UCSD-AML1 (cell line): ENCODE measurements at regions not wholly inside any gene's neighbourhood (a gene's known extent, or its start where the extent isn't known, plus 50 kb on each side); places are given as distances from the start of the nearest gene placed in this dataset.
"Not testable (repeated sequence)": the region's sequence is repeated elsewhere in the genome, so short reads cannot be mapped to it uniquely, and the experiment has no call there.

Experiments
- DNase-seq: peaks from one replicate; lab custom pipeline; 2025; ENCODE audit not compliant: unreplicated experiment; lab: John Stamatoyannopoulos, UW

DNA sequence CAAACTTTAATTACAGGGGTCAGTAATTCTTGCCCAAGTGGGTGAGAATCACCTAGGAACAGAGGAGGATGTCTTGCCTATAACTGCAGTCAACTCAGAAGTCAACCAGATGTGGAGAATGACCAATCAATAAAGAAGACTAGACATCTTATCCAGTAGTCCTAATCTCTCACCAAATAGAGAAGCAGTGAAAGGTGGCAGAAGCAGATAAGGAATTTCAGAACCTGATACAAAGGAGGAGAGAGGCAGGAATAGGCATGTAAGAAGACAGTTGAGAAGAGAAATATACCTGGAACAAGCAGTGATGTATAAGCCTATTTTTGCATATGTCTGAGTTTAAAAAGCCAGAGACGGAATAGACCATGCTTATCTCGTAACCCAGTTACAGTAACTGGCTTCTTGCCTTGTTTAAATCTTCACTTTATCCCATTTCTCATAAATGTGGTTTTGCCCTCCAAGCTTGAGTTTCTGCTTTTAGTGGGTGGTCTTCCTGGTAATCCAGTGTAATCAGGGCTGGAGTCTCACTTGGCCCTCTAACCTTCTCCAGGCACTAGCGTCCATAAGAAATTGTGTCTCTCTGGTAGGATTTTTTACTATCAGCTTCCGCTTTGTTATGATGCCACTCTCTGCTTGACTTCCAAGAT is 401.0 kb downstream of the SUCLG1 start:
- no peak for DNase-seq

DNA sequence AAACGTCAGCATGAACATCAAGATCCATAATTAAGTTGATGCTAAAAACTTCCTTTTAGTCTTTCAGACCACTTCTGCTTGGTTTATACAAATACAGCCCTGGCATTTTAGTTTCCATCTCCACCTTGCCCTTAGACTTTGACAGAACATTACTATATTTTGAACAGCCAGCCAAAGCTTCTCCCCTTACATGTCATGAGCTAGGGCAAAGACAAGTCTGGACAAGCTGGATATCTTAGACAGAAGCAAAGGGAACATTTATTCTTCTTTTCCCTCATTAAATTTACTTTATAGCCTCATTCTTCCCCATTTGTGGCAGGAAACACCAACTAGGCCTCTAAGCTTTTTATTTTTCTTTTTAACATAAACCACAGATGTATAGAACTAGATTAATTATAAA is 403.3 kb downstream of the SUCLG1 start:
- no peak for DNase-seq

DNA sequence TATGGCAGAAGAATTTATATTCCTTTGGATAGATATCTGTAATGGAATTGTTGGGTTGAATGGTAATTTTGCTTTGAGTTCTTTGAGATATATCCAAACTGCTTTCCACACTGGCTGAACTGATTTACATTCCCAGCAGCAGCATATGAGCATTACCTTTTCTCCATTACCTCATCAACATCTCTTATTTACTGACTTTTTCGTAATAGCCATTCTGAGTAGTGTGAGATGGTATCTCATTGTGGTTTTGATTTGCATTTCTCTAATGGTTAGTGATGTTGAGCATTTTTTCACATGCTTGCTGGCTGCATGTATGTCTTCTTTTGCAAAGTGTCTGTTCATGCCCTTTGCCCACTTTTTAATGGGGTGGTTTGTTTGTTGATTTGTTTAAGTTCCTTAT is 404.5 kb downstream of the SUCLG1 start:
- not testable (repeated sequence) for DNase-seq

DNA sequence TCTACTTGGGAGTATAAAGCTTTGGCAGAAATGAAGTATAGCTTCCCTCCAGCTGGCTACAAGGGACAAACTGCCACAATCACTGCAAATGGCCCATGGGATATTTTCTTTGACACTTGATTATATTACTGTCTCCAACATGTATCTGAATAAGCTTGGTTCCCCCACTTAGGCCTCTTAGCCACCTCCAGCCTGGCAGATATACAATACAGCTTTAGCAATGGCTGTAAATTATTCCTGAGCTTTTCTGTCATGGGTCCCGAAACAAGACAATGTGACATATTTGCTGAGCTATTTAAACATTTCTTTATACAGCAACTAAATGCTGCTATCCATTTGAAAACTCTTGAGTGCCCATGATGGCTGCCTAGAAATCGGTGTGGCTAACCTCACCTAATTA is 406.2 kb downstream of the SUCLG1 start:
- DNase-seq: no peak

DNA sequence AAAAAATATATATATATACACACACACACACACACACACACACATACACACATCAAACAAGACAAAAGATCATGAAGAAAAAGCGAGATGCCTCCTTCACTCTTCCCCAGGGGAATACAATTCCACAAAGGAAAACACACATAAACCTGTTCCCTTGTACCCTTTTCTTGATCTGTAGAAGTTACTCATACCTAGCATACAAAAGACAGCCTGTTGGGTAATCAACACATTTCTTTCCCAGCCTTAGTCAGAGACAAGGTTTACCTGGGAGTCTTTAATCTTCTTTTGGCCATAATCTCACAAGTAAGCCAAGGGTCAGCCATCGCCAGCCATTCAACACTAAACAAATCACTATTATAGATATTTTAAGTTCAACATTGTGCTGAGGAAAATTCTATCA is 407.0 kb downstream of the SUCLG1 start:
- DNase-seq: no peak

DNA sequence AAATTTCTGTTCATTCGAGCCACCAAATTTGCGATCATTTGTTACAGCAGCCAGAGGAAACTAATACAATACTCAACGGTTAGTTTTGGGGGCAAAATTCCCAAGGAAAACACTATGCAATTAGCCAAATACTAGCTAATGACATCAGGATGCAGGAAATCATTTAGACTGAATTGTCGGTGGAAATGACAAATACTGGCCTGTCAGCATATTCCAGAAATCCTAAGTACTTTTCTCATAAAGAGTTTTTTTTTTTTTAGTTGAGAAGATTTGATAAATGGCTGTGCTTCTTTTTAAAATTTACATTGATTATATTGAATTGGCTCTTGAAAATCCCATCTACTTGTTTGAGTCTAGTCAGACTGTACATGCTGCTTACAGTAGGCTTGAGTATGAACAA is 410.1 kb downstream of the SUCLG1 start:
- no peak for DNase-seq

DNA sequence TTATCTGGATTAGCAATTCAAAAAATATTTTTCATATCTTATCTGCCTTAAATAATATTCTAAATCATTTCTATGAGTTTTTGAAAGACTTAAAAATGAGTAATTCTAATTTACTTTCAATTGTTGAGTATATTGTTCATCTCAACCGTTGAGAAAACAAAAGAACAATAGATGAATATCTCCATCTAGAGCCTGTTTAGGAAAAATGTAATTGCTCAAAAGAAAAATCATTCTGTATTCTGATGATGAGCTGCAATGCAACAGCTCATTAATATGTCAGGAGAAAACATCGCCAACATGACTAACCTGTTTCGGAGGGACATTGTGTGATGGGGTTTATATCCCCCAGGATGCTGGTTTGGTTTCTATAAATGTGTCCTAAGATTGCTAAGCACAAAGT is 417.6 kb downstream of the SUCLG1 start:
- DNase-seq: no peak

DNA sequence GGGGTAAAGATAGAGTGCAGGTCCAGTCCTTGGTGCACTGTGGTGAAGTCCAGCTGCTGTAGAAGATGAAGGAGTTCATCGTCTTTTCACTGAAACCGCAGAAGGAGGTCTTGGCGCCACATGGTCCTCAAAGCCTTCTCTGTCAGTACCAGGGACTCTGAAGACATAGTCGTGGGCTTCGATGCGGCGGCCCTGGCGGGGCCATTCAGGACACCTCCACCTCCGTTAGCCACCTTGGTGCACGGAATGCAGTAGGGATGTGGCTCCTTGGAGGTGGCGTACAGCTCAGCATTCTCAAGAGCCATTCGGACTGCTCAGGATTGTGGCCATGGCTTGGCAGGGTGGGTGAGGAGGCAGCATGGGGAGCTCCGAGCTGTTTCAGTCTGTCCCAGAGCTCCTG is 418.8 kb downstream of the SUCLG1 start:
- no peak for DNase-seq

DNA sequence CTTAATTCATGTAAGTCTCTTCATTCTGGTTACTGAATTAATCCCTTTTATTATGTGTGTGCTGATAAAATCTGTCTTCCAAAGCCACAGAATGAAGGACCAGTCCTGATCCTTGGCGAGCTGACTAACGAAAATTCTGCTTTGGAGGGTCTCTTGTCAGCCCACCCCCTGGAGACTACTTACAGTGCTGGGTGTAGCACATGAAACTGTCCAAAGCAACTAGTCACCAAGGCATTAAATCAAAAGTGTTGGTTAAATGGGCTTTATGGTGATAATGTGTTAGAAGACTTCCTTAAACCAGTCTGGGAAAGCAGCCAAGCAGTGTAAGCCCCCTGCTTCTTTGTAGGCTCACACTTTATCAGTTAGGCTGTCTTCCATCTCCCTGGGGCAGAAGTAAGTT is 420.2 kb downstream of the SUCLG1 start:
- DNase-seq: no peak

DNA sequence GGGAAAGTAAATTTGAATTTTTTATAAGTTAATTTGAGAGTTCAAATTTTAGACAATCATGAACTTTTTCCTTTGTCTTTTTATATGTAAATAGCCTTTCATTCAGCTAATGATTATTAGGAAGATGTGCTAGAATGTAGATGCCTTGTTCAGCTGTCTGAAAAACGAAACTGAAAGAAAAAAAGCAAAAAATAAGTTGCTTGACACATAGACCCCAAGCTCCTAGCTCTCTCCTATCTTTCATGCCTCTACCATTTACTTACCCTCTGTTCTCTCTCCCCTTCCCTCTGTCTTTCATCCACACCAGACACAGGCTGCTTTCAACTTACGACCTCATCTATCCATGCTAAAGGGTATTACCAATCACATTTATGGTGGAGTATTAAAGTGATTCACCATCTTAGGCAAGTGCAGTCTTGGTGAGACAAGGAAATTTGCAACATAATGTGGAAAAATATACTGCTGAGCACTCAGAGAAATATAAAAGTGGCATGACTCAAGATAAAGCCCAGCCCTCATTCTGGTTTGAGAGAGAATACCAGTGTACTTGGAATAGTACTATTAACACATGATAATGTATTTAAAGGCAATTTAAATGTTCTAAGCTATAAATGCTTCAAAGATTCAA is 425.6 kb downstream of the SUCLG1 start:
- no peak for DNase-seq

DNA sequence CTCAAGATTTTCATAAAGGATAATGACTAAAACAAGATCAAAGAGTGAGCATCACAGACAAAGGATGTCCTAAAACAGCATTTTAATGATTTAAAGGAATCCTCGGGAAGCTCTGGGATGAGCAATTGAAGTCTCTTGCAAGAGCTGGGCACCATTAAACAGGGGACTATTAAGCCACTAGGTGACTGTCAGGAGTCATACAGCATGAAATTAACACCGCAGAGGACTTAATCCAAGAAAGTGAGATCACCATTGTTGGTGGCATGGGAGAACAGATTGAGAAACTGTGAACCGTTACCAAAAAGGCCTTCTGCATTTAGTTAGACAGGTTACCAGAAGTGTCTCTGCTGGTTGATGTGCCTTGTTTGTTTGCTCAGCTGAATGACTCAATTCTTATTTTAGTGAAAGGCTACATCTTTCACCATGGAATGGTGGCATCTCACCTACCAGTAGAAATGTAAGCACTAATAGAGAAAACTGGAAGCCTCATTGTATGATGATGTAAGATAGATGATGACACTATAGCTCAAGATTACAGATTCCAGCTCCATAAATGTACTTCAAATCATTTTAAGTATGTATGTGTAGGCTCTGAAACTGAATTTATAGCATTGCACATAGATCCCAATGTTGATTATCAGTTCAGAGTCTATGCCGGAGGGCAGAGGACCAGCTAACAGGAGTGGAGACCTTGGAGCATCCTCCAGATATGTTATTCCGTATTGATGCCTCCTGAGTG is 427.6 kb downstream of the SUCLG1 start:
- no peak for DNase-seq

DNA sequence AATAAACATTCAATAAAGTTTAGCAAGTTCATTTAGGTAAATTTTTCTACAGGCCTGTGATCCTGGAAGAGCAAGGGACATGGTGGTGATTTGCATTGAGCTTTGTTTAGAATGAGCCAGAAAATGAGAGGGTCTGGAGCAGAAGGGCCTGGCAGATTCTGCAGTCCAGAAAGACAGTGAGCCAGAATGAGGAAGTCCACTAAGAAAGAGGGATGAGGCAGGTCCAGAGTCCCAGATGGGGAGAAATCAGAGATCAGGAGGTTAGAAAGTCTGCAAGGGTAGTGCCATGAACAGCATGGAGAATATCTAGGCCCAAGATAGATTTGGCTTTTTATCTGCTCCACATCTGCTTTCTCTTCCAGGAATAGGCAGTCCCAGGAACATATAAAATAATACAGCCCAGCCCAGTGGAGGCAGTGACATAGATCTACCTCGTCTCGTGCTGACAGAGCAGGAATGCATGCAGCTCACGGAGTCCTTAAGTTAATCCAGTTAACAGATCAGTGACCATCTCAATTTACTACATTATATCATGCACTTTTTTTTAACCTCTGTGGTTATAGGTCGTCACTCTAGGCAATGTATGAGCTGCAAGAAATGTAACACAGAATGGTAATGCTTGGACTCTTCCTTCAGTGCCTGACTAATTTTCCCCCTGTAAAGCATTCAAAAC is 429.0 kb downstream of the SUCLG1 start:
- no peak for DNase-seq

DNA sequence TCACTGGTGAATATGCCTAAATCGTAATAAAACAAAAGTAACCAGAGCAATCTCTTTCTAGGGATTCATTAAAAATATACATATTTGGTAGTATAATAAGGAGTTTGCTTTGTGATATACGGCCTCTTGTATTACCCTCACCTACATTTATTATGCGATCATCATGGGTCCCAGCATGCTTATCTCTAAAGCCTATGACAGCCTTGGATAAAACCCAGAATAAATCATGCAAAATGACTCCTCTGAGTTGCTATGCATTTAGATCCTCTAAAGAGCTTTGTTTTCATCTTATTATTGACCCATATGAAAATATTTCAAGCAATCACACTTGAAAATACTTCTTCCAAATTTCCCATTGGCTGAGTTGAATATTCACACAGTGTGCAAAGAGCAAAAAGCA is 432.3 kb downstream of the SUCLG1 start:
- no peak for DNase-seq

DNA sequence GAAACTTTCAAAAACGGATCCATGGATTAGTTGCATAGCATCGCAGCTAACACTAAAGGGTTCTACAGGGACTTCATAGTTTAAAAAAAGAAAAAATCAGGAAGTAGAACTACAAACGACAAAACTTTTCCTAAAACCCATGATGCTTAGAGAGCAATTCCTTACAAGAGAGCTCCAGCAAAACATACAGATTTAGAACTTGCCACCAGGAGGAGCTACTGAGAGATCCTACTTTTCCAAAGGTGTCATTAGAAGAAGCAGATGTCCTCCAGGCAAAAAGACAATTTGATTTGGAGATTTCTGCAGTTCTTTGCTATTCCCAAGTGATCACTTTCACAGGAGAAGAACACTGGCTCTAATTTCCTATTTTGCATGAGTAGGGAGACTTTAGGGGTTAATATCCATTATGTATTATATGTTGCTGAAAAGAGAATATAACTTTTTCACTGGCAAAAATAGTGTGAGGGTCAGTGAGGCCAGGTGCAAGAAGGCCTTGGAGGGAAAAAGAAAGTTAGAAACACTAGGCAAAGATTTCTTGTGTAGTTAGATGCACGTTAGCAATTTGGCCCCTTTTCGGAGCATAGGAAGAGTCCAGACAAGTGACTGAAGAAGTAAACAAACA is 436.2 kb downstream of the SUCLG1 start:
- DNase-seq: no peak

DNA sequence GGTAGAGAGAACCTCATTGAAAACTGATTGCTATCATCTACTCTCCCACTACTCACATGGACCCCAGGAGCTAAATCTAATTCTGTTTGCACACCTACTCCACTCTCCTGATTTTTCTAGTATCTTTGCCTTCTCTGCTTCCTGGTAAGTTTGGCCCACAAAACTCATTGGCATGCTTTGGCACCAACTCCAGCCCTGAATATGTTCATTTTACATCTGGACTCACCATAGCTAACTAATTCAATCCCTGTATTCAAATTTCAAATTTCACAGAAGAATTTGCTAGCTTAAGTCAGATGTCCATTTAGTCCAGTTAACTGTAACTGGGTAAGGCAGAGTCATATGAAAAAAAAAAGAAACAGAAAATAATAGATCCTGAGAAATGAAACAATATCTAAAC is 442.1 kb downstream of the SUCLG1 start:
- DNase-seq: no peak

DNA sequence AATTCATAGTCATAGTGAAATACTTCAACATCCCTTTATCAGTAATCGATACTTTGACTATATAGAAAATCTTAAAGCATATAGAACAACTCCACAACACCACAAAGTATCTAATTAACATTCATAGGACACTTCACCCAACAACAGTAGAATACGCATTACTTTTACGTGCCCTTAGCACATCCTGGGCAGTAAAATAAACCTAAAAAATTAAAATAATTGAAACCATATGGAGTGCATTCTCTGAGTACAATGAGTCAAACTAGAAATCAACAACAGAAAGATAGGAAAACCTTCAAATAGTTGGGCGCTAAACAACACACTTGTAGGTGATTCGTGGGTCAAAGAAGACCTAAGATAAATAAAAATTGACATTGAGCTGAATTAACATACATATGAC is 442.9 kb downstream of the SUCLG1 start:
- no peak for DNase-seq

DNA sequence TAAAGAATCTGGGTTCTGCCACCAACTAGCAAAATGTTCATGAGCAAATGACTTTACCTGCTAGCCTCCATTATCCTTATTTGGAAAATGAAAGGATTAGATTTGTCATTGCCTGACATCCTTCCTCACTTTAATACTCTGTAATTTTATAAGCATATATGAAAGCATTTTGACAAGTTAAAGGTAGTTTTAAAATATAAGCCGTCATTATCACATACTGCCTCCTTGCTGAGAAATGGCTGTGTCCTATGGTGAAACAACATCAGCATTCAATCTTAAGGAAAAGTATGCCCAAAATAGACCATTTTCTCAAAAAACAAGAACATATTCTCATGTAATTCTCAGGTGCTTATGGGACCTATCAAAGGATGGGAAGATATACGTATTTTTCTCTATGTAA is 461.2 kb downstream of the SUCLG1 start:
- DNase-seq: no peak

DNA sequence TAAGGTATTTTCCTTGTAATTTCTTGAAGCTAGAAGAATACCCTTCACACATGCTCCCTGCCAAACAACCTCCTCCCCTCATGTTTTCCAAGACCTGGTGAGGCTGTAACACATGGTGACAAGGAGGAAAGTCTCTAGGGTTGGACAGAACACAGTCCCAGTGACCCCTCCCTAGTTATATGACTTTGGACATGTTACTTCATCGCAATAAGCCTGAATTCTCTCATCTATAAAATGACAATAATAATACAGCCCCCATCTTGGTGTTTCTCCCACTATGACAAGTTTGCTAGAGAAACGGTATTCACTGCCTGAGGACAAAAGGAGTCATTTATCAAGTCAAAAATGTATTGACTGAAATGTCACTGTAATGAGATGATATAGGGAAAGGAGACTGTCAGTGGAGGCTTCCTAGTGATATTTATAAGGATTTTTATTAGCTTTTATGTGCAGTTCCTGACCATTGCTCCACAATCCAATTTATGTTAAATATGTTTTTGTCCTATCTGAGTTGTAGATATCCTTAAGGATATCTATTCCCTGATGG is 464.4 kb downstream of the SUCLG1 start:
- no peak for DNase-seq

DNA sequence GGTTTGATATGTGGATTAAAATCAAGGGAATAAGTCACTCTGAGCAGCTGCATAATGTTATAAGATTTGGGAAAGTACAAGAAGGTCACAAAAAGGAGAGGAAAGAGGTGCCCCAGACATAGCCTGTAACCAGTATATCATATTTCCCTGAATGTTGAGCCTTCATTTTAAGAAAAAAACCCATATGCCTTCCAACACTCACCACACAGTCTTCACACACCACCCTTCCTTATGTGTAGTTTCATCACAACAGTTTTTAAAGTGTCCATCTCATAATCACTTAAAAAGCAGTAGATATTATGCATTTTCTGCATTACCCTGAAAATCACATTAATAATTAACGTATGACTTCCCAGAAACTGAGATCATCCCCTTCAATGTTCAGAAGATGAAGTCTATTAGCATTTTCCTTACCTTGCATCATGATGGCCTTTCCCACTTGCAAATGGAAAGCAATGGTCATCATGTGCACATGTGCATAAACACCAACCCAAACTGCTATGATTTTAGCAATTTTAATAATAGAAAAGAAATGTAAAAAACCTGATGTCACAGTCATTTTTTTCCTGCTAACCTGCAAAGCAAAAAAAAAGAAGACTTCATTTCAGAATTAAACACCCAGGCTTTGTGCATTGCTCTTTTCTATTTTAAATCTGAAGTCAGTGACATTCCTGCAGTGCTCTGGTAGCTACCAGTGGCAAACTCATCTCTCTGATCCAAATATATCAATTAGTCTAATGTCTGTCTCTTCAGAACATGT is 465.0 kb downstream of the SUCLG1 start:
- no peak for DNase-seq

DNA sequence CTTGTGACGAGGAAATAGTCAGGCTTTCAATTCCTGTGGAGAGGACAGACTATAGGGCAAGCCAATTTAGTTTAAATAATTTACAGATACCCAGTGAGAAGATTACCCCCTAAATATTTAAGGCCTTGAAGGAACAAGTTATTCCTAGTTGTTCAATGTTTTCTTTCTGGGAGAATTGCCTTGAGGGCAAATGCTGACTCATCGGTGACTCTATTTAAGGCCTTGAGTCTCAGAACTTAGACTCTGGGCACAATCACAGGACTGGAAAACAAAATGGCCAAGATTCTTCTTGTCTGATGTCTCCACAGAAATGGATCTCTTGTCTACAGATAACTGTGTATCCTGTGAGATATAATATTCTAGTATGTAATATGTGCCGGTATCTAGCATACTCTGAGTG is 467.1 kb downstream of the SUCLG1 start:
- no peak for DNase-seq

DNA sequence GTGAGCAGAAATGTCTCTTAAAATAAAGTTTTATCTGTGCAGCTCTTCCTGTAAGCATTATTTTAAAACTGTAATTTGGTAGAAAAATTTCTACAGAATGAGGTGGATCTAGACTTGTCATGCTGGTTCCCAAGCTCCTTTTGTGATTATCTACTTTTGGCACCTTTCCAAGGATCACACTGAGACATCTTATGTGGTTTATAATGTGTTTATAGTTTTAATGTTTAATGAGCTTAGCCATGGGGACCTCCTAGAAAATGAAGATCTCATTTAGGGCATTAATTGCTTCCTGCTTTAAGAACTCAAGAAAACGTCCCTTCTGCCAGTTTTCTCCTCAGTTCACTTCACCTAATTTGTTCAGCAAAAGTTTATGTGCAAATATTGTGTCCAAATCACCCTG is 468.4 kb downstream of the SUCLG1 start:
- DNase-seq: no peak
